Hepatocyte (in vitro differentiated cells): ENCODE measurements at regions not wholly inside any gene's neighbourhood (a gene's known extent, or its start where the extent isn't known, plus 50 kb on each side); places are given as distances from the start of the nearest gene placed in this dataset.

Experiments
- DNase-seq: peaks from one replicate; pipeline ENCODE4 v3.0.0-alpha.2; 2016; ENCODE audit warnings: low spot score
- H2AFZ ChIP-seq: fragments of 200-600 bp; sonication (generic); 2 replicates; pipeline ENCODE4 v1.6.0; 2016; ENCODE audit warnings: antibody characterized with exemption, mild to moderate bottlenecking
- H3K27ac ChIP-seq: fragments of 200-600 bp; sonication (generic); 2 replicates; pipeline ENCODE4 v1.5.1; 2016; ENCODE audit warnings: mild to moderate bottlenecking
- H3K27me3 ChIP-seq: fragments of 200-600 bp; sonication (generic); 2 replicates; pipeline ENCODE4 v1.6.1; 2016
- H3K36me3 ChIP-seq: fragments of 200-600 bp; sonication (generic); replicated peaks from 2 replicates; pipeline ENCODE4 v1.5.1; 2016; ENCODE audit warnings: low read depth; ENCODE audit not compliant: insufficient read depth
- H3K4me1 ChIP-seq: fragments of 200-600 bp; sonication (generic); 2 replicates; pipeline ENCODE4 v1.5.1; 2016; ENCODE audit warnings: mild to moderate bottlenecking, moderate library complexity; ENCODE audit not compliant: insufficient read depth
- H3K4me2 ChIP-seq: fragments of 200-600 bp; sonication (generic); 2 replicates; pipeline ENCODE4 v1.6.0; 2016
- H3K4me3 ChIP-seq: fragments of 200-600 bp; sonication (generic); 2 replicates; pipeline ENCODE4 v1.5.1; 2016; ENCODE audit warnings: mild to moderate bottlenecking
- H3K79me2 ChIP-seq: fragments of 200-600 bp; sonication (generic); 2 replicates; pipeline ENCODE4 v1.6.0; 2017; ENCODE audit warnings: mild to moderate bottlenecking
- H3K9me2 ChIP-seq: fragments of 200-600 bp; sonication (generic); replicated peaks from 2 replicates; pipeline ENCODE4 v1.6.0; 2017; ENCODE audit warnings: mild to moderate bottlenecking; ENCODE audit not compliant: insufficient read depth
- H3K9me3 ChIP-seq: fragments of 200-600 bp; sonication (generic); 2 replicates; pipeline ENCODE4 v1.5.1; 2016; ENCODE audit warnings: low read depth, mild to moderate bottlenecking
- H4K20me1 ChIP-seq: fragments of 200-600 bp; sonication (generic); 2 replicates; pipeline ENCODE4 v1.6.0; 2016; ENCODE audit warnings: mild to moderate bottlenecking; ENCODE audit not compliant: insufficient read depth, poor library complexity, severe bottlenecking
- CTCF ChIP-seq: fragments of 200-600 bp; sonication (generic); IDR thresholded peaks from 2 replicates; pipeline ENCODE4 v1.5.1; 2016; ENCODE audit warnings: antibody characterized with exemption, mild to moderate bottlenecking; ENCODE audit not compliant: poor library complexity
- EZH2 ChIP-seq: fragments of 200-600 bp; sonication (generic); IDR thresholded peaks from 2 replicates; pipeline ENCODE4 v1.6.1; 2016; ENCODE audit warnings: antibody characterized with exemption, mild to moderate bottlenecking, borderline replicate concordance
- EZH2phosphoT487 ChIP-seq: fragments of 200-600 bp; sonication (generic); IDR thresholded peaks from one replicate; pipeline ENCODE4 v1.6.1; 2018; ENCODE audit warnings: antibody characterized with exemption, mild to moderate bottlenecking, low read depth, moderate library complexity; ENCODE audit not compliant: unreplicated experiment, severe bottlenecking
- WGBS: methylation state at CpG from one replicate; pipeline ENCODE4 v1.1.6; 2016; ENCODE audit warnings: low lambda C conversion rate; ENCODE audit errors: missing lambda C conversion rate; 5-methylcytosine and 5-hydroxymethylcytosine counted together

- Histone ChIP-seq H3K9me2 (no peaks in the 10 kb centered on the region), H2AFZ (no peak overlapping the region), H3K4me2 (no peak overlapping the region), H3K27me3 (no peaks in the 10 kb centered on the region), H3K79me2 (no peaks in the 10 kb centered on the region), H3K36me3 (no peaks in the 10 kb centered on the region), H3K9me3 (no peaks in the 10 kb centered on the region), H3K4me1 (peaks cover 3% of the 10 kb centered on the region), H4K20me1 (no peaks in the 10 kb centered on the region), H3K4me3 (no peak overlapping the region), H3K27ac (no peak overlapping the region)
- WGBS: 80% methylated on average over 4 of the region's 4 CpGs
- TF ChIP-seq EZH2: no peak
- TF ChIP-seq EZH2phosphoT487: no peak
- TF ChIP-seq CTCF: no peak
- no peak for DNase-seq
Measured at GRCh38 chr9:88643931-88644330, 109.0 kb downstream of the NXNL2 start.

GRCh38 chr9:88645172-88645878 is 110.3 kb downstream of the NXNL2 start:
- H3K27ac ChIP-seq: peak overlapping the region; percentile 33
- peaks cover 3% of the 10 kb centered on the region for H3K4me1 ChIP-seq
- no peak overlapping the region for H3K4me2 ChIP-seq
- no peaks in the 10 kb centered on the region for H3K36me3 ChIP-seq
- H3K9me3 ChIP-seq: no peaks in the 10 kb centered on the region
- WGBS: 86% methylated on average over 7 of the region's 7 CpGs
- no peaks in the 10 kb centered on the region for H3K27me3 ChIP-seq
- no peak for DNase-seq
- TF ChIP-seq EZH2phosphoT487: no peak
- H3K9me2 ChIP-seq: no peaks in the 10 kb centered on the region
- H2AFZ ChIP-seq: peak overlapping the region; percentile 5
- no peaks in the 10 kb centered on the region for H3K79me2 ChIP-seq
- H3K4me3 ChIP-seq: no peak overlapping the region
- H4K20me1 ChIP-seq: no peaks in the 10 kb centered on the region

GRCh38 chr9:88645879-88646199 is 110.9 kb downstream of the NXNL2 start:
- peaks cover 3% of the 10 kb centered on the region for H3K4me1 ChIP-seq
- H3K36me3 ChIP-seq: no peaks in the 10 kb centered on the region
- H4K20me1 ChIP-seq: no peaks in the 10 kb centered on the region
- WGBS: 93% methylated on average over 10 of the region's 10 CpGs
- no peaks in the 10 kb centered on the region for H3K9me3 ChIP-seq
- no peaks in the 10 kb centered on the region for H3K27me3 ChIP-seq
- no peak overlapping the region for H3K4me2 ChIP-seq
- TF ChIP-seq CTCF (no peak), EZH2 (no peak), EZH2phosphoT487 (no peak)
- H3K4me3 ChIP-seq: no peak overlapping the region
- H3K27ac ChIP-seq: peak overlapping the region; percentile 33
- H3K9me2 ChIP-seq: no peaks in the 10 kb centered on the region
- DNase-seq: no peak
- H3K79me2 ChIP-seq: no peaks in the 10 kb centered on the region
- H2AFZ ChIP-seq: peak overlapping the region; percentile 5

GRCh38 chr9:88646539-88647300 is 111.7 kb downstream of the NXNL2 start:
- Histone ChIP-seq H2AFZ (no peak overlapping the region), H3K79me2 (no peaks in the 10 kb centered on the region), H3K4me1 (peaks cover 3% of the 10 kb centered on the region), H3K36me3 (no peaks in the 10 kb centered on the region), H3K27me3 (no peaks in the 10 kb centered on the region), H3K4me2 (no peak overlapping the region), H4K20me1 (no peaks in the 10 kb centered on the region), H3K27ac (no peak overlapping the region), H3K9me3 (no peaks in the 10 kb centered on the region), H3K4me3 (no peak overlapping the region), H3K9me2 (no peaks in the 10 kb centered on the region)
- TF ChIP-seq EZH2 (no peak), CTCF (no peak), EZH2phosphoT487 (no peak)
- no peak for DNase-seq
- WGBS: 86% methylated on average over 8 of the region's 8 CpGs
